A673 (cell line): ENCODE measurements at regions not wholly inside any gene's neighbourhood (a gene's known extent, or its start where the extent isn't known, plus 50 kb on each side); places are given as distances from the start of the nearest gene placed in this dataset.

ENCODE experiments used
- BruUV-seq: library from RNA; stranded (reverse); fragments of 400-500 nt; replicated peaks from 2 replicates; lab custom pipeline; 2021; lab: Mats Ljungman, UMichigan
- CTCF ChIA-PET: fragments of 300-600 bp; sonication (Branson Sonifier 250); formaldehyde crosslinking; loops from one replicate; lab custom pipeline; 2022; ENCODE audit warnings: antibody characterized with exemption; lab: Charles Lee
- POLR2A ChIA-PET: fragments of 300-600 bp; sonication (Branson Sonifier 250); formaldehyde crosslinking; loops from one replicate; lab custom pipeline; 2022; ENCODE audit warnings: antibody characterized with exemption; ENCODE audit not compliant: low non-redundant PET; lab: Charles Lee
- DNase-seq: peaks from one replicate; pipeline ENCODE4 v3.0.0-alpha.2; 2015; ENCODE audit warnings: low spot score
- H3K27ac ChIP-seq: fragments of 200-600 bp; sonication (generic); 2 replicates; pipeline ENCODE4 v1.5.1; 2016; ENCODE audit warnings: mixed run types, low read depth, mild to moderate bottlenecking, mixed read lengths, antibody characterized with exemption, low read length; ENCODE audit not compliant: poor library complexity, severe bottlenecking
- H3K27me3 ChIP-seq: fragments of 200-600 bp; sonication (generic); replicated peaks from 2 replicates; pipeline ENCODE4 v1.6.1; 2017; ENCODE audit warnings: mixed run types, low read depth, mild to moderate bottlenecking, mixed read lengths, antibody characterized with exemption, low read length; ENCODE audit not compliant: insufficient read depth, poor library complexity
- H3K36me3 ChIP-seq: fragments of 200-600 bp; sonication (generic); 2 replicates; pipeline ENCODE4 v1.6.1; 2016; ENCODE audit warnings: mixed run types, mild to moderate bottlenecking, mixed read lengths, antibody characterized with exemption, low read length; ENCODE audit not compliant: insufficient read depth, poor library complexity, severe bottlenecking
- H3K4me1 ChIP-seq: fragments of 200-600 bp; sonication (generic); 2 replicates; pipeline ENCODE4 v1.6.1; 2017; ENCODE audit warnings: mixed run types, mild to moderate bottlenecking, mixed read lengths, antibody characterized with exemption, low read length; ENCODE audit not compliant: insufficient read depth, poor library complexity, severe bottlenecking
- H3K4me3 ChIP-seq: fragments of 200-600 bp; sonication (generic); 2 replicates; pipeline ENCODE4 v1.5.1; 2016; ENCODE audit warnings: low read depth, mixed run types, mild to moderate bottlenecking, mixed read lengths, low read length; ENCODE audit not compliant: poor library complexity, severe bottlenecking
- H3K9me3 ChIP-seq: fragments of 200-600 bp; sonication (generic); 2 replicates; pipeline ENCODE4 v1.6.1; 2016; ENCODE audit warnings: mixed run types, low read depth, mild to moderate bottlenecking, mixed read lengths, antibody characterized with exemption, low read length; ENCODE audit not compliant: poor library complexity, severe bottlenecking
- CTCF ChIP-seq: fragments of 300-800, 200-600 bp; sonication (generic); conservative IDR thresholded peaks from 2 replicates; pipeline ENCODE4 v1.5.1; 2017; ENCODE audit warnings: low read depth, mild to moderate bottlenecking, antibody characterized with exemption, low read length, moderate library complexity, mixed read lengths
- EZH2 ChIP-seq: fragments of 200-600 bp; sonication (generic); IDR thresholded peaks from 2 replicates; pipeline ENCODE4 v1.6.1; 2017; ENCODE audit warnings: borderline replicate concordance, low read depth, mild to moderate bottlenecking, mixed read lengths, antibody characterized with exemption, low read length; ENCODE audit not compliant: poor library complexity, severe bottlenecking
- intact Hi-C: fragments of 100-400 bp; cut with micrococcal nuclease; formaldehyde crosslinking; loops from one replicate; pipeline ENCODE4 v1.10.0; 2022; ENCODE audit not compliant: unreplicated experiment

- intact Hi-C loops: no loop called here
- CTCF ChIA-PET: no interaction called here
- POLR2A ChIA-PET: no interaction called here
- no peak for DNase-seq
- no peak overlapping the region for H3K27ac ChIP-seq
- H3K27me3 ChIP-seq: no peaks in the 10 kb centered on the region
- no peak overlapping the region for H3K4me3 ChIP-seq
- H3K36me3 ChIP-seq: no peaks in the 10 kb centered on the region
- H3K9me3 ChIP-seq: no peaks in the 10 kb centered on the region
- H3K4me1 ChIP-seq: no peaks in the 10 kb centered on the region
- no peak for TF ChIP-seq CTCF
- TF ChIP-seq EZH2: no peak
- BruUV-seq: no TSS peak
Measured at GRCh38 chr5:29099585-29099984, 2061.2 kb upstream of the CDH9 start.

- Histone ChIP-seq H3K4me1 (no peaks in the 10 kb centered on the region), H3K27me3 (no peaks in the 10 kb centered on the region), H3K27ac (no peak overlapping the region), H3K4me3 (no peak overlapping the region), H3K9me3 (no peaks in the 10 kb centered on the region), H3K36me3 (no peaks in the 10 kb centered on the region)
- POLR2A ChIA-PET: no interaction called here
- no TSS peak for BruUV-seq
- DNase-seq: no peak
- intact Hi-C loops: no loop called here
- TF ChIP-seq EZH2: no peak
- CTCF ChIA-PET: no interaction called here
Measured at GRCh38 chr5:29089591-29090130, 2051.3 kb upstream of the CDH9 start.

- ChIA-PET CTCF (no interaction called here), POLR2A (no interaction called here)
- DNase-seq: no peak
- no peak for TF ChIP-seq EZH2
- no peak for TF ChIP-seq CTCF
- no peaks in the 10 kb centered on the region for H3K9me3 ChIP-seq
- intact Hi-C loops: no loop called here
- no peaks in the 10 kb centered on the region for H3K4me1 ChIP-seq
- H3K36me3 ChIP-seq: no peaks in the 10 kb centered on the region
- BruUV-seq: no TSS peak
- H3K4me3 ChIP-seq: no peak overlapping the region
- H3K27ac ChIP-seq: no peak overlapping the region
- H3K27me3 ChIP-seq: no peaks in the 10 kb centered on the region
Measured at GRCh38 chr5:29085142-29085541, 2046.8 kb upstream of the CDH9 start.

- no peaks in the 10 kb centered on the region for H3K36me3 ChIP-seq
- peak; percentile 5 for DNase-seq
- intact Hi-C loops: no loop called here
- ChIA-PET CTCF (no interaction called here), POLR2A (no interaction called here)
- no TSS peak for BruUV-seq
- TF ChIP-seq EZH2 (no peak), CTCF (0 out of 2 replicates have a peak, but pooled peaks have one; percentile 17)
- no peaks in the 10 kb centered on the region for H3K4me1 ChIP-seq
- H3K27me3 ChIP-seq: no peaks in the 10 kb centered on the region
- no peak overlapping the region for H3K4me3 ChIP-seq
- H3K9me3 ChIP-seq: no peaks in the 10 kb centered on the region
- H3K27ac ChIP-seq: no peak overlapping the region
Measured at GRCh38 chr5:29079771-29080170, 2041.4 kb upstream of the CDH9 start.
